ENCODE measurements at regions not wholly inside any gene's neighbourhood (a gene's known extent, or its start where the extent isn't known, plus 50 kb on each side); places are given as distances from the start of the nearest gene placed in this dataset.

DNA sequence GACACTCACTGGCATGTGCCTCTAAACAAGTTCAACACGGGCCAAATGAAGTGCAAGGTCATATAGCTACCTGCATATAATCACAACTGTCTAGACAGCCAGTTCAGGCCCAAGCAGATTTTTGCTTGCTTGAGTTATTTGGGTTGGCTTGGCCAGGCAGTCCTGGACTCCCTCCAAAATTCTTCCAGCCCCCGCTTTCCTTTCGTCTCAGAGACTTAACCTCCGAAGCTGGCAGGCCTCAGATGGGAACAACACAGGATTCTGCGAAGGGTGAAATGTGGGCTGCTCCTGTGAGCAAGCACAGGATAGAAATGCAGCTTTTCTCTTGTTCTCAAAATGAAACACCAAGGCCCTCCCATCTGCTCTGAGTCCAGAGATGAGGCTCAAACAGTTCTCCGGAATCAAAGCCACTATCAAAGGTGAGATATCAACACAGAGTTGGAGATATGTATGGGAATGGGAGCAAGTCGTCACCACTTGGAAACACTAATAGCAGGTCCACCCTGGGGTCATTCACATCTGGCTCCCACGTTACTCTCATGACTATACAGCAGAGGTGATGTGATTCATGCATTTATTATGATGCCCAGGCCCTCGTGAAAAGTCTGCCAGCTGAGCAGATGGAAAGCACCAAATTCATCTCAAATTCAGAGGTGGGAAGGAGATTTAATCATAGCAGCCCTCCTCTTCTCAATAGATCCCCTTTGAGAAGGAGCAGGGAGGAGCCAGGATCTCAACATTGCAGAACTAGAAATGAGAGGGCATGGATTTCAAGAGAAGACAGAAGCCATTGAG lies 389.8 kb downstream of the NUAK1 start:
- DNase-seq (ENCODE audit: low read depth) = peak; percentile 75

DNA sequence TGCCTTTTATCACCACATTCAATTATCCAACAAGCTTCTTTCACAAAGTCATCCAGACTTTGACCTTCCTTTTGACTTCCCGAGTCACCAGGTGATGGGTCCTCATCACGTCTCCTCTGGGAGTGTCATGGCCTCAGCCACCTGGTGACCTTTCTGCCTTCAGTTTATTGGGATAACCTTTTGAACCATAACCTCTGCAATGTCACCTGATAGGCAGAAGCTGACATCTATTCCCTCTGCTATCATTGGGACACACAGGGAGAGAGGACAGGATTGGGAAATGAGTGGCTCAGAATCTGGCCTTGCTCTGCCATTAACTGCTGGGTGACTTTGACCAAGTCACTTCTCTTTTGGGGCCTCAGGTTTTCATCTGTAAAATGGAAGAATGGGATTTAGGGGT lies 388.7 kb downstream of the NUAK1 start:
- no peak for DNase-seq (ENCODE audit: low read depth)

DNA sequence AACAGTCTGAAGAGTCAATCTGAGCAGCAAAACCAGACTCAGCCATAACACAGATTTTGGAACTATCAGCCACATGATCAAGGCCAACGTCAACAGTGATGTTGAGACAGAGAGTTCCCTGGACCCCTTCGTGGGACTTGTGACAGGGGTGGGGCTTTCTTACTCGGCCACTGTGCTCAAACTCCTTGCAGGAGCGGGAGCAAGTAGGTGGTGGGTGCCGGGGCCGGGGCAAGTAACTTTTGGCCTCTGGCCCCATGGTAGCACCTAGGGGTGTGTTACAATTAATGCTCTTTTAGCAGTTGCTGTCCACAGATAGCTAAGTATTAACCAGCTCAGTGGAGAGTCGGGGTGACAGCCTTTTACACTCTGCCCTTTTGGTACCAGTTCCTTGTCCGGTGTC lies 384.4 kb downstream of the NUAK1 start:
- DNase-seq (ENCODE audit: low read depth) = no peak

DNA sequence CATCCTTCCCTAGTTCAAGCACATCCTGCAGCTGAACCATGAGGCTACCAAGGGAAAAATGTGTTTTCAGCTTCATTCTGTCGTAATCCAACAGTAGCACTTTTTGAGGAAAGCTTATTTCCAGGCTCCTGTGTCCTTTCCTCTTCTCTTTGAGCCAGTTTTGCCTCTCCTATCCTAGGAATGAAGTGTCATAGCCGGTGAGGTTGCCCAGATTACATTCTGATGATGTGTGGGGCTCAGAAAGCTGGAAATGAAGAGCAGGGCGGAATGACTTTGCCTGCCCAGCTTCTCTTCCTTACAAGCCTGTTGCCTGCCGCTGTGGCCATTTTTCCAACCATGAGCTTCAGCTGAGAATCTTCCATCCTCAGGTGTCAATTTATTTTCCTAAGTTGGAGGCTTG lies 381.8 kb downstream of the NUAK1 start:
- no peak for DNase-seq (ENCODE audit: low read depth)

DNA sequence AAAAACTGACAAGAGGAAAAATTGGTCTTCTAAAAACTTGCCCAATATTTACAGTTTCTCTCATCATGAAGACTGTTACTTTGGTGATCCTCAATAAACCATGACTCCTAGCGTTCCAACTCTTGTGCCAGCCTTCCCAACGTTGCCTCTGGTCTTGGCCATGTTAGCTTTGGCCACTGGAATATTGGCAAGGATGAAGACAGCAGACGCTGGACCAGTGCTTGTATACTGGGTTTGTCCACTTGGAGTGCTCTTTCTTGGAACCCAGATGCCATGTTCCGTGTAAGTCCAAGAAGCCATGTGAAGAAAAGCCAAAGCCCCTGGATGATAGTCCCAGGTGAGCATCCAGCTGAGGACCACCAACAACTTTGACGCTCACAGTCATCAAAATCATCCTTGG lies 379.6 kb downstream of the NUAK1 start:
- DNase-seq (ENCODE audit: low read depth) = no peak

DNA sequence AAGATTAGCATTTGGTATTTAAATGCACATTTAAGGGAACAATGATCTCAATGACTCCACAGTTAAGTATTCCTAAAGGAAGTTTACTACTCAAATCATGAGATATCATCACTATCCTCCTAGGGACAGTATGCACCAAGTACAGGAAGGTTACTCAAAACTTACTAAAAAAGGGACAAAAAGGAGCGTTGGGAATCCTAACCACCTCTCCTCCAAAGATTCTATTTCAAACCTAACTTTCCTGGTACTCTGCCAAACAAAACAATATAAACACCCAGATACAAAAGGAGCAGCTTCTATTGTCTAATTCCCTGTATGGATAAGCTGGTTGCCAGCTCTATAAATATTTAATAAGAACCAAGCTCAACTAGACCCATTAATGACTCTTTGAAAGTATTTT lies 377.7 kb downstream of the NUAK1 start:
- DNase-seq (ENCODE audit: low read depth) = peak; percentile 80

DNA sequence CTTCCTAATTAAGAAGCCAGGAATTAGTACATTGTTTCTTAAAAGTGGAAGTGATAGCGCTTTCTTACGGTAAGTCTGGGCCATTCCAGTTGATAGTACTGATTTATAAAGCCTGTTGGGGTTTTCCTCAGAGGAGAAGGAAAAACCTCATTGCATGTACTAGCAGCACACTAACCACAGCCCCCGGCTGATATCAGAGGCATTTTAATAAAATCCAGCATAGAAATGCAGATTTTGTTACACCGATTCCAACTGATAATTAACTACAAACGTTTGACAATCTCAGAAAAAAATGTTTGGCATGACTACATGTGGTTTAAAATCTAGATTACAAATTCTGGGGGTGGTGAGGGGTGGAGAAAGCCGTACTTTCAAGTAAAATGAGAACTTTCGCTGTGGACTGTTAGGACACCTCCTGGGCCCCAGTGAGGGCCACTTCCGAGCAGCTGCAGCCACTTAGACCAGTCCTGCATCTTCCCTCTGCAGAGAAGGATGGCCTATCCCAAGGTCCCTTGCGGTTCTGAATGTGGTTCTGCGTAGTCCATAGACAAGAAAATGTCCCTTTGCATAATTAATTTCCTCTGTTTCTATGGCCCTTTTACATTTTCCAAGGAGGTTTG lies 374.4 kb downstream of the NUAK1 start:
- DNase-seq (ENCODE audit: low read depth) = peak; percentile 63

DNA sequence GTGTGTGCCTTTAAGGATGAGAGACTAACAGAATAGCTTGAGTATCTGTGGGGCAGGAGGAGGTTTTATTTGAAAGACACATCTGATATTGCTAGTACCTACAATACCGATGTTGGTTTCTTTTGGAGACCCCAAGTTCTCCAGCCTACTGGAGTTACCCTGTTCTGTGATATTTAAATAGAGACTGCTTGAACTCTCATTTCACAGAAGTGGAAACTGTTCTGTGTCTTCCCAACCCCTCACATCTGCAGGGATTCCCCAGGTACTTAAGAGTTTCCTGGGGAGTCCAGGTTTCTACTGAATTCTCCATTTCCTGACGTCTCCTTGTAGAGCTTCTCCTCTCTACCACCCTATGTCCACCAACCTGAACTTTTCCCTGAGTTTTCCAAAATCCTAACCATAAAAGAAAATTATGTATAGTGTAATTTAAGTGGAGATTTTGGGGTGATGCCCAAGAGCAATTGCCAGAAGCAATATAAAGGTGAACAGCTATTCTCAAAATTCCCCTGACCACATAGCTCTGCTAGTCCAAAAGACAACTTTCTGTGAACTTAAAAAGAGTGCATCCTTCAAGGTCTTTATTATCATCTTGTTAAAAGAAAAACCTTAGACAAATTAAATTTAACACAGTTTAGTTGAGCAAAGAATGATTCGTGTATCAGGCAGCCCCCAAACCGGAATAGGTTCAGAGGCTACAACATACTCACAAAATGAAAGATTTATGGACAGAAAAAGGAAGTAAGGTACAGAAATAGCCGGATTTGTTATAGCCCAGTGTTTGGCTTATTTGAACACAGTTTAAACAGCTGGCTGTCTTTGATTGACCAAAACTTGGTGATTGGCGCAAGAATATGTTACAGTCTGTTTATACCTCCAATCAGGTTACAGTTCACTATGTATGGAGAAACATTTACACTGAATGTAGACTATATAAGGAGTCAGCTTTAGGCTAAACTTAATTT lies 373.4 kb downstream of the NUAK1 start:
- DNase-seq (ENCODE audit: low read depth) = peak; percentile 26

DNA sequence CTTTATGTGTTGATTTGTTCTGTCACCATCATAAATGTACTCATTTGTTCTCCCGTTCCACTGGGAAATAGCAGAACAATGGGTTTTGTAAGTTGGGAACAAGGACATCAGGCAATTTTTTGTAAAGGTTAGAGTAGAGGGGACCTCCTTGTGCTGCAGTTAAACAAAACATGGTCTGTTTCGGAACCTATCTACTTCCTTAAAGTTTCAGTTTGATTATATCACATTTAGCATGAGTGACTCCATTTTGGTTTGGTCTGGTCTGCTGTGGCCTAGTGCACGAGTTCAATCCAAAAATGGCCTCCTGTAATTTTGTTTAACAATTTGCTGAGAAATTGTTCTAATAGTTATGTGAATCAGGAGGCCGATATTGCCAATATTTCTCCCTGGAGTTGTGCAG lies 372.7 kb downstream of the NUAK1 start:
- DNase-seq (ENCODE audit: low read depth) = no peak

DNA sequence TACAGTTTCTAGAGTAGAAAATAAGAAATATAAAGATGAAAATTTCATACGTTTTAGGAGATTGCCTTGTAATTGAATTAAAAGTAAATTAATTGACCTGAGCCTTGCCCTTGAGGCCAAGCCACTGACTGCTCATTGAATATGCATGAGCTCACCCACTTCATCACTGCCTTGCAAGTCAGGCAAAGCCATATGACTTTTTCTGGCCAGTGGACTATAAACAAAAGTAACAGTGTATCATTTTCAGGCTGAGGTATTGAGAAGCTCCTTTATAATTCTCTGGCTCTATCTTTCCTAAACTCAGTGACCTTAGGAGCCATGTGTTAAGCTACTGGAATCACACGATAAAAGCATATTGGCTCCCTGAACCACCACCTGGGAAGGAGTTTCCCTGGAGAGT lies 369.3 kb downstream of the NUAK1 start:
- DNase-seq (ENCODE audit: low read depth) = no peak

DNA sequence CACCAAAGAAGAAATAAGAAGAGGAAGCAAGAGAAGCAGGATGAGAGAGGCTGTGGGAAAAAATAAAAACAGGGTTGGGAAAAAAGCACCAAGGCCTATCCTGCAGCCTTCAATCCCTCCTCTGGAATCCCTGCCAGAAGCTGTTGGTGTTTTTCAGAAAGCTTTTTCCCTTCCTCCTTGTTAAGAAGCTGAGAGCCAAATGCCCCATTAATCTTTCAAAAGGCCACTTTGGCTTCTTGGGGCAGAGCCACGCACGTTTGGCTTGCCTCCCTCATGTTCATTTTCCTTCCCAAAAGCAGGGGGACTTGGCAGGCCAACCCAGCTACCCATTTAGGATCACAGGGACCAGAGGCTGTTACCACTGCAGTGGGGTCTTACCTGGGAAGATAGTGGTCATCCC lies 365.3 kb downstream of the NUAK1 start:
- DNase-seq (ENCODE audit: low read depth) = no peak

DNA sequence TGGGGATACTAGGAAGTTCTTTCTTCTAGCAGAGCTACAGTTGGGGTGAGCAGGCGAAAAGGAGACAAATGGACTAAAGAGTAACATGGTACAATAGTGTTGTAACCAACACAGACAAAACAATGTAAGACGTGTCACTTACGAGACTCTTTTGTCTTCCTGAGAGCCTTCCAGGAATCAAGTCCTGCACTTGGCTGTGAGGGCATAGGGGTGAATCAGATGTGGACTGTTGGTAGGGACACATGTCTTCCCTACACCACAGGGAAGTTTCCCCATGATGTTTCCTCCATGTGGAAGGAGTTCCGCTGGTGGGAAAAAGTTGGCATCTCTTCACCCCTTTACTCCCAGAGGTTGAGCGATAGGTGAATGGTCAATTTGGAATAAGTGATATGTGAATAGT lies 364.7 kb downstream of the NUAK1 start:
- no peak for DNase-seq (ENCODE audit: low read depth)

DNA sequence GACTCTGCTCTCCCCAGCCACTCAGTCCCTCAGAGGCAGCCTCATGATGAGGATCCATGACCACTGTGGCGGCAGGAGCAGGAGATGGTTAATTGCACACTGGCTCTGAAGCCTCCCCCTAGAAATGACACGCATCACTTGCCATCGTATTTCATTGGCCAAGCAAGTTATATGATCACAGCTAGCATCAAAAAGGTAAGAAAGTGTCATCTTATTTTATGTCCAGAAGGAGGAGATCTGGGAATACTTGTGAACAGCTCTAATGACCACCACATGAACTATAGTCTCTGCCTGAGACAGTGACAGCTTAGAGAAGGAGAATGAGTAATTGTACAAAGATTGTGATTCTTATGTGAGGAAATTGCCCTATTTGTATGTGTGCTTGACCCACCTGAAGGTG lies 363.4 kb downstream of the NUAK1 start:
- DNase-seq (ENCODE audit: low read depth) = peak; percentile 82

DNA sequence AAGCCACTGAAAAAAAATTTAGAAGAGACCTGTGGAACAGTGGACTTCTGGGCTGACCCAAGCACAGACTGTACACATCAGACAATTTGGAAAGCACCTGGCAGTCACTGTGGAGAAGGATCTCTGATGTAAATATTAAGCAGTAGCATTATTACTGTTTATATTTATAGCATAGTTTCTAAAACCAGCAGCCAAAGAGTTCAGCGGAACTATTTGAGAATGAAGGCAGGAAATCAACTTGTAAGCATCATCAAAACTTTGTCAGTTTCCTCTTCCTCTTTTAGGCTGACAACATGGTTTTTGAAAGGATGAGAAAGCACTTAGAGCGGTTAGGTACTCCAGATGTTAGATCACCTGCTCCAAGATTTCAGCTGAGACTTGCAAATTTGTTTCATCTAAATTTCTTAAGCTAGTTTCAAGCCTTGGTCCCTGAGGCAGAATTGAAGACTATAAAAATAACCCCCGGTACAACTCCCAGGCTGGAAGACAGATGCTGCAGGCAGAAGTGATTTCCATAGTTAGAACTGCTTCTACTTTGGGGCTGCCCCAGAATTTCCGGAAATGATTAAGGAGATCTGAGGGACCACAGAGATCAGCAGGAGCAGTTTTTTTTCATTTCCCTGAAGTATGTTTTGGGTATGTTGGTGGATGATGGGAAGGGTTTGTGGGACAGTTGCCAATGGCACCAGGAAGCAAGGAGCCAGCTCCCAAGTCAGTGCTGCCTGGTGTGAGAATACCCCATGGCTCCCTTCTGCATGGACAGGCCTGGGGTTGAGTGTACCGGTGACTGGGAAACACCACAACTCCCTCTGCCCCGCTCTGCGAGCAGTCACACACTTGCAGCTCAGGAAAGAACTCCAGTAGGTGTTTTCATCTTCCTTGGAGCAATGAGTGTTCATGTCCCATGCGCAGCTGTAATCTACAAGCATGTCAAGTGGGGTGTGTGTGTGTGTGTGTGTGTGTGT lies 354.5 kb downstream of the NUAK1 start:
- peak; percentile 50 for DNase-seq (ENCODE audit: low read depth)

DNA sequence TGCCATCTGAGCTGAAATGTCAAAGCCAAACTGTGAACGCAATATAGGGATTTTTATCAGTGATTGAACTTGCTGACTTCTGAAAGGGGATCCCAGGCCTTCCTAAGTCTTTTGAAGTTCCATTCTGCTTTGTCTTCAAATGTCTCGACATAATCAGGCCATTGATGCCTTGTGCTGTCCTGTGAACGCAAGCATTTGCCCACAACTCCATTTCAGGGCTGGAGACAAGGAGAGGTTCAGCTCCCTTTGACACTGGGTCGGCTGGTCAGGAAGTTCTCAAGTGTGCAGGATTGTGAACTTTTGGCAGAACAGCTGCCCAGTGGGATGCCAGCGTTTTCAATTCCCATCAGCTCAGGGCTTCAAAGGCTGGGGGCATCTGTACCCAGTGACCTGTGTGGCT lies 345.3 kb downstream of the NUAK1 start:
- DNase-seq (ENCODE audit: low read depth) = no peak

DNA sequence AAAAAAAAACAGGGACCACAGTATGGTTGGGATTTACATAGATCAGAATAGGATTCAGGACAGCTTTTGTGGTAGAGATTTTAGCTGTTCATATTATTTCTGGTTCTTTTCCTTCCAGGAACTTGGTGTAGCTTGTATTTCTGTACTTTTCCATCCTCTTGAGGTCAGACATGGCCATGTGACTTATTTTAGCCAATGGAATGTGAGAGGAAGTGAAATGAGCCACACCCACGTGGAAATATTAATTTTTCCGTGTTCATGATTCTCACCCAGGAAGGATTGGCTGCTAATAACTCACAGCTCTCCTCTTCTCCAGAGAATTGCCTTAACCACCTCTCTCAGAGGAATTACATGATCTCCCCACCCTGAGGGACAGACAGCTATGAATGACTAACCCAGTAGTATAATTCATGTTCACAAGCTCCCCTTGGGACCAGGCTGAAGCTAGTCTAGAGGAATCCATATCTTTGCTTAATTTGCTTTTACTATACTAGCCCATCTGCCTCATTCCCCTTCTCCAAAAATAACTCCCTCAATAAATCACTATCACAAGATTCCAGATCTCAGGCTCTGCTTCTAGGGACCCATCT lies 340.4 kb downstream of the NUAK1 start:
- DNase-seq (ENCODE audit: low read depth) = peak; percentile 31

DNA sequence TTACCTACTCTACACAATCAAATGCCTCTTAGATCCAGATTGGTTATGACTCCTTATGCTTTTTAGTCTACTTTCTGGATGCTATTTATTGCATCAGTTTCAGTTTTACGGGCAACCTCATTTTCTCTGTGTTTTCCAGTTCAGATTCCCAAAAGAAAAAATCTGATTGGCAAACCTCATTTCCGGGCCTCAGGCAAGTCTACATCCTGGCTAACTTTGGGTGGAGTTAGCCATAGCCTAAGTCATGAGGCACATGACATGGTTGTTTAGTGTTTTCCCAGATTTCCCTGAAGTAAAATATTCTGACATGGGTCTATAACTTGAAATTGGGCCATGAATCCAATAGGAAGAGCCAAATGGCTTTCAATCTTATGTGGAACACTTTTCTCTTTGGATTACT lies 339.7 kb downstream of the NUAK1 start:
- DNase-seq (ENCODE audit: low read depth) = peak; percentile 23

DNA sequence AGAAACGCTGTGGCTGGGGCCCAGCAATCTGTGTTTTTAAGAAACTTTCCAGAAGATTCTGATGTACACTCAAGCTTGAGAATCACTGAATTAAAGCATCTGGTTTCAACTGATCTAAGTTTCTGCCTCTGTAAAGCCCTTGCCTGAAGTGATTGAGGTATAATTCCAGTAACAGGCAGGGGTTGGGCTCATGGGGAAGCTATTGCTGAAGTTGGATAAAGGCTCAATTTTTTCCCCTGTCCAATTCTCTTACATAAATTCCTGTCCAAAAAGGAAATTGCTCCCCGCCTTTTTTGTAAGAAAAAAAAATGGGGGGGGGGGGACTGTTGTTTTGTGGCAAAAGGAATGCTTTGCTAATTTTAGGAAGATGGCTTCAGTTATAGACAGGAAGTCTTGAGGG lies 337.4 kb downstream of the NUAK1 start:
- DNase-seq (ENCODE audit: low read depth) = no peak

DNA sequence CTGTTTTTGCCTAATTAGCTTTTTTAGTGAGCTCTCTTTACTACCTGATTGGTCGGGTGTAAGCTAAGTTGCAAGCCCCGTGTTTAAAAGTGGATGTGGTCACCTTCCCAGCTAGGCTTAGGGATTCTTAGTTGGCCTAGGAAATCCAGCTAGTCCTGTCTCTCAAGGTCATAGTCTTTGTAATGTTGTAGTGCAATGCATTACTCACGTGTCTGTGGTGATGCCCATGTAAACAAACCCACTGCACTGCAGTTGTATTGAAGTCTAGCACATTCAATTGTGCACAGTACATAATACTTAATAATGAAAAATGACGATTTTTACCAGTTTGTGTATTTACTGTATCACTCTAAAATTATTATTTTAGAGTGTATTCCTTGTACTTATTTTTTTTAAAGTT lies 335.5 kb downstream of the NUAK1 start:
- peak; percentile 36 for DNase-seq (ENCODE audit: low read depth)

DNA sequence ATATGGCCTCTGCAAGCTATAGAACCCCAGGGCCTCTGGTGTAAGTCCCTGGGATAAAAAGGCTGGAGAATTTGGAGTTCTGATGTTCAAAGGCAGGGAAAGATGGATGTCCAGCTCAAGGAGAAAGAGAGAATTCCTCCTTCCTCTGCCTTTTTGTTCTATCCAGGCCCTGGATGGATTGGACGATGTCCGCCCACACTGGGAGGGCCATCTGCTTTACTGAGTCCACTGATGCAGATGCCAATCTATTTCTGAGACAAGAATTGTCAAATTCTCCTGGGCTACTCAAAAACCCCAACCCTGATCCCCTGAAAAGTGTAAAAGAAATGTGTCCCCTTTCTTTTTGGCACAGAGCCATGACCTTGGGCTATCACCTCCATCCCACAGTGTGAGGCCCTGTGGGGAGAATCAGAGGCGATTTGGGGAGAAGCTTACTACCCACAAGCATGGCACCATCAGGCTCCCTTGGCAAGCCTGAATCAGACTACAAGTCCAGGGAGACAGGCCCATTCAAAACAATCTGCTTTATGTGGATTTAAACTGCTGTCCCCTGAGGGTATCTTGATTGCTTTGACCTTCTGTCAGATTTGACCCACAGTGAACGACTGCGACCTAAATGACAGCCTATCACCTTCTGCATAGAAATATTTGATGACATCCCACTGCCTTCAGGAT lies 334.0 kb downstream of the NUAK1 start:
- no peak for DNase-seq (ENCODE audit: low read depth)
